ENCODE measurements at regions not wholly inside any gene's neighbourhood (a gene's known extent, or its start where the extent isn't known, plus 50 kb on each side); places are given as distances from the start of the nearest gene placed in this dataset.

GRCh38 chr4:167555338-167556022 is 321.2 kb upstream of the SPOCK3 start (continued):
- no peak for TF ChIP-seq BRCA1 (IDR thresholded peaks at IDR 0.05; ENCODE audit: low read depth, low read length)
- no peak for TF ChIP-seq NANOG (IDR thresholded peaks at IDR 0.05; ENCODE audit: insufficient read depth, low read depth, low read length, poor library complexity, severe bottlenecking)
- no peak for TF ChIP-seq CBX5 (IDR thresholded peaks at IDR 0.05; ENCODE audit: low read depth, low read length)
